ENCODE measurements at regions not wholly inside any gene's neighbourhood (a gene's known extent, or its start where the extent isn't known, plus 50 kb on each side); places are given as distances from the start of the nearest gene placed in this dataset.

- DNase-seq (ENCODE audit: low spot score), result peak; percentile 67
- no peak for TF ChIP-seq CTCF (IDR thresholded peaks at IDR 0.05; ENCODE audit: extremely low read depth, missing control alignments)
Observed at GRCh38 chr11:45354976-45355705, 69.0 kb upstream of the SYT13 start.

- DNase-seq (ENCODE audit: low spot score), result no peak
- TF ChIP-seq CTCF (IDR thresholded peaks at IDR 0.05; ENCODE audit: extremely low read depth, missing control alignments), result no peak
Observed at GRCh38 chr11:45348729-45349128, 62.6 kb upstream of the SYT13 start.

GRCh38 chr11:45347348-45348082 is 61.4 kb upstream of the SYT13 start:
- no peak for DNase-seq (ENCODE audit: low spot score)
- TF ChIP-seq CTCF (IDR thresholded peaks at IDR 0.05; ENCODE audit: extremely low read depth, missing control alignments), result no peak

GRCh38 chr11:45345491-45345890 is 59.4 kb upstream of the SYT13 start:
- no peak for TF ChIP-seq CTCF (IDR thresholded peaks at IDR 0.05; ENCODE audit: extremely low read depth, missing control alignments)
- DNase-seq (ENCODE audit: low spot score), result no peak

- DNase-seq (ENCODE audit: low spot score), result no peak
- no peak for TF ChIP-seq CTCF (IDR thresholded peaks at IDR 0.05; ENCODE audit: extremely low read depth, missing control alignments)
Observed at GRCh38 chr11:45344028-45344427, 57.9 kb upstream of the SYT13 start.

- DNase-seq (ENCODE audit: low spot score), result no peak
- no peak for TF ChIP-seq CTCF (IDR thresholded peaks at IDR 0.05; ENCODE audit: extremely low read depth, missing control alignments)
Observed at GRCh38 chr11:45343444-45343843, 57.3 kb upstream of the SYT13 start.

- no peak for TF ChIP-seq CTCF (IDR thresholded peaks at IDR 0.05; ENCODE audit: extremely low read depth, missing control alignments)
- no peak for DNase-seq (ENCODE audit: low spot score)
Observed at GRCh38 chr11:45341372-45341771, 55.2 kb upstream of the SYT13 start.

Data from GM20000 (cell line).